Endothelial cell of umbilical vein (primary cell): ENCODE measurements at regions not wholly inside any gene's neighbourhood (a gene's known extent, or its start where the extent isn't known, plus 50 kb on each side); places are given as distances from the start of the nearest gene placed in this dataset.

Experiments
- BruUV-seq: library from RNA; stranded (reverse); fragments of 400-500 nt; replicated peaks from 2 replicates; lab custom pipeline; 2021; lab: Mats Ljungman, UMichigan
- CTCF ChIA-PET: fragments of 300-600, 350-600 bp; sonication (Branson Sonifier 250); formaldehyde crosslinking; loops from one replicate; lab custom pipeline; 2021; ENCODE audit warnings: antibody characterized with exemption, inconsistent platforms; lab: Charles Lee
- POLR2A ChIA-PET: fragments of 300-600, 350-600 bp; sonication (Branson Sonifier 250); formaldehyde crosslinking; loops from one replicate; lab custom pipeline; 2021; ENCODE audit warnings: antibody characterized with exemption, inconsistent platforms; lab: Charles Lee
- DNase-seq: peaks from one replicate; pipeline ENCODE4 v3.0.0-alpha.2; 2011; ENCODE audit warnings: low read depth, low spot score
- FAIRE-seq: peaks from 2 replicates; lab custom pipeline; 2011; peaks lifted over from hg19 to GRCh38; lab: Jason Lieb, UNC
- H2AFZ ChIP-seq: 2 replicates; pipeline ENCODE4 v1.6.0; 2012; ENCODE audit warnings: low read depth, low read length, control low read depth, inconsistent platforms
- H3K27ac ChIP-seq: 2 replicates; pipeline ENCODE4 v1.5.1; 2011; ENCODE audit warnings: low read depth, mild to moderate bottlenecking, control low read depth, low read length, moderate library complexity; ENCODE audit not compliant: insufficient read depth
- H3K27me3 ChIP-seq, 2 experiments: 2 replicates each; pipeline versions ENCODE4 v1.6.0 to v1.6.1; 2011; ENCODE audit warnings: low read length in 2 of 2, mixed read lengths in 1 of 2; ENCODE audit not compliant: control insufficient read depth in 2 of 2, insufficient read depth in 2 of 2
- H3K36me3 ChIP-seq, 2 experiments: 2 replicates in 1 of 2; 3 replicates in 1 of 2; pipeline ENCODE4 v1.5.1; 2011; ENCODE audit warnings: low read length in 2 of 2, mild to moderate bottlenecking in 1 of 2, moderate library complexity in 1 of 2; ENCODE audit not compliant: control insufficient read depth in 2 of 2, insufficient read depth in 2 of 2; ENCODE audit errors: extremely low read depth in 1 of 2
- H3K4me1 ChIP-seq: 3 replicates; pipeline ENCODE4 v1.5.1; 2011; ENCODE audit warnings: mild to moderate bottlenecking, low read length; ENCODE audit not compliant: control insufficient read depth, insufficient read depth; ENCODE audit errors: extremely low read depth
- H3K4me2 ChIP-seq: 2 replicates; pipeline ENCODE4 v1.6.1; 2011; ENCODE audit warnings: low read length, control low read depth, mixed read lengths; ENCODE audit not compliant: insufficient read depth
- H3K4me3 ChIP-seq, 3 experiments: fragments of 200-600 bp in 1 of 3; sonication (generic), shearing (Covaris generic) in 1 of 3; replicated peaks in 1 of 3; 2 replicates each; pipeline ENCODE4 v1.5.1; 2011 to 2016; ENCODE audit warnings: control low read depth in 3 of 3, low read length in 3 of 3, mild to moderate bottlenecking in 2 of 3, inconsistent platforms in 1 of 3, low read depth in 1 of 3, moderate library complexity in 1 of 3; ENCODE audit not compliant: insufficient read depth in 1 of 3
- H3K79me2 ChIP-seq: 2 replicates; pipeline ENCODE4 v1.6.0; 2012; ENCODE audit warnings: low read length, inconsistent platforms; ENCODE audit not compliant: control insufficient read depth, insufficient read depth
- H3K9ac ChIP-seq: replicated peaks from 2 replicates; pipeline ENCODE3; 2011; ENCODE audit warnings: low read length, control low read depth; ENCODE audit not compliant: insufficient read depth; ENCODE audit errors: extremely low read depth
- H3K9me1 ChIP-seq: replicated peaks from 3 replicates; pipeline ENCODE4 v1.6.0; 2011; ENCODE audit warnings: mild to moderate bottlenecking, low read length; ENCODE audit not compliant: control insufficient read depth, insufficient read depth; ENCODE audit errors: extremely low read depth
- H3K9me3 ChIP-seq: replicated peaks from 2 replicates; pipeline ENCODE4 v1.5.1; 2012; ENCODE audit warnings: low read length, inconsistent platforms; ENCODE audit not compliant: control insufficient read depth, insufficient read depth
- H4K20me1 ChIP-seq: replicated peaks from 2 replicates; pipeline ENCODE3; 2011; ENCODE audit warnings: mild to moderate bottlenecking, low read length; ENCODE audit not compliant: control insufficient read depth, insufficient read depth; ENCODE audit errors: extremely low read depth
- EZH2 ChIP-seq: IDR thresholded peaks from 2 replicates; pipeline ENCODE4 v1.6.1; 2012; ENCODE audit warnings: borderline replicate concordance, low read depth, mild to moderate bottlenecking, moderate library complexity, low read length, inconsistent platforms; ENCODE audit not compliant: severe bottlenecking
- FOS ChIP-seq: IDR thresholded peaks from 2 replicates; pipeline ENCODE4 v1.6.1; 2011; ENCODE audit warnings: mild to moderate bottlenecking, low read length, moderate library complexity, borderline replicate concordance; ENCODE audit not compliant: insufficient read depth
- GATA2 ChIP-seq: IDR thresholded peaks from 2 replicates; pipeline ENCODE4 v1.7.0; 2011; ENCODE audit warnings: low read depth, mild to moderate bottlenecking, moderate library complexity, mixed read lengths, low read length; ENCODE audit not compliant: insufficient read length, insufficient read depth
- JUN ChIP-seq: IDR thresholded peaks from 2 replicates; pipeline ENCODE4 v1.6.1; 2011; ENCODE audit warnings: borderline replicate concordance, low read depth; ENCODE audit not compliant: insufficient read length, insufficient read depth
- MAX ChIP-seq: IDR thresholded peaks from 2 replicates; pipeline ENCODE4 v1.6.1; 2011; ENCODE audit not compliant: insufficient read depth, insufficient read length
- MYC ChIP-seq: IDR thresholded peaks from one replicate; pipeline ENCODE4 v1.6.1; 2011; ENCODE audit warnings: mild to moderate bottlenecking, low read depth, low read length
- POLR2A ChIP-seq: IDR thresholded peaks from 2 replicates; pipeline ENCODE4 v1.6.1; 2012; ENCODE audit warnings: low read depth, mild to moderate bottlenecking, control low read depth, low read length
- POLR2AphosphoS5 ChIP-seq: IDR thresholded peaks from 2 replicates; pipeline ENCODE4 v1.6.1; 2012; ENCODE audit warnings: low read depth, mild to moderate bottlenecking, control low read depth, low read length, moderate library complexity; ENCODE audit not compliant: insufficient read depth
- dilution Hi-C: fragments of 300-500 bp; cut with MboI; formaldehyde crosslinking; loops from one replicate; pipeline ENCODE4 v1.15.0; 2019; ENCODE audit warnings: low sequenced_read_pairs; ENCODE audit not compliant: extremely low pct_ligation_motif_present
- intact Hi-C: fragments of 100-400 bp; cut with micrococcal nuclease; formaldehyde crosslinking; loops from one replicate; pipeline ENCODE4 v1.10.0; 2022
- TF ChIP-seq, protein P1 (sequence below), 2 donors: IDR thresholded peaks; 1 replicate in 1 of 2; 2 replicates in 1 of 2; pipeline ENCODE4 v1.5.1; 2011; ENCODE audit warnings: low read length in 2 of 2, mild to moderate bottlenecking in 2 of 2, moderate library complexity in 2 of 2, control low read depth in 1 of 2, inconsistent platforms in 1 of 2, low read depth in 1 of 2; ENCODE audit not compliant: insufficient read depth in 1 of 2; ENCODE audit errors: extremely low read depth in 1 of 2

- DNase-seq: no peak
- H3K79me2 ChIP-seq: no peaks in the 10 kb centered on the region
- H3K9ac ChIP-seq: no peak overlapping the region
- dilution Hi-C loops: no loop called here
- no peaks in the 10 kb centered on the region for H4K20me1 ChIP-seq
- no TSS peak for BruUV-seq
- no peak overlapping the region for H3K27ac ChIP-seq
- no peak overlapping the region for H2AFZ ChIP-seq
- no peaks in the 10 kb centered on the region for H3K36me3 ChIP-seq
- POLR2A ChIA-PET: no interaction called here
- TF ChIP-seq, protein P1, sequence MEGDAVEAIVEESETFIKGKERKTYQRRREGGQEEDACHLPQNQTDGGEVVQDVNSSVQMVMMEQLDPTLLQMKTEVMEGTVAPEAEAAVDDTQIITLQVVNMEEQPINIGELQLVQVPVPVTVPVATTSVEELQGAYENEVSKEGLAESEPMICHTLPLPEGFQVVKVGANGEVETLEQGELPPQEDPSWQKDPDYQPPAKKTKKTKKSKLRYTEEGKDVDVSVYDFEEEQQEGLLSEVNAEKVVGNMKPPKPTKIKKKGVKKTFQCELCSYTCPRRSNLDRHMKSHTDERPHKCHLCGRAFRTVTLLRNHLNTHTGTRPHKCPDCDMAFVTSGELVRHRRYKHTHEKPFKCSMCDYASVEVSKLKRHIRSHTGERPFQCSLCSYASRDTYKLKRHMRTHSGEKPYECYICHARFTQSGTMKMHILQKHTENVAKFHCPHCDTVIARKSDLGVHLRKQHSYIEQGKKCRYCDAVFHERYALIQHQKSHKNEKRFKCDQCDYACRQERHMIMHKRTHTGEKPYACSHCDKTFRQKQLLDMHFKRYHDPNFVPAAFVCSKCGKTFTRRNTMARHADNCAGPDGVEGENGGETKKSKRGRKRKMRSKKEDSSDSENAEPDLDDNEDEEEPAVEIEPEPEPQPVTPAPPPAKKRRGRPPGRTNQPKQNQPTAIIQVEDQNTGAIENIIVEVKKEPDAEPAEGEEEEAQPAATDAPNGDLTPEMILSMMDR (IDR thresholded peaks at IDR 0.05; ENCODE audit: extremely low read depth in 1 of 2, insufficient read depth in 1 of 2, low read depth in 1 of 2, low read length in 2 of 2): no peak
- TF ChIP-seq EZH2 (no peak), GATA2 (no peak), JUN (no peak), POLR2A (no peak), POLR2AphosphoS5 (no peak), FOS (no peak), MYC (no peak), MAX (no peak)
- H3K9me1 ChIP-seq: no peaks in the 10 kb centered on the region
- no peaks in the 10 kb centered on the region for H3K27me3 ChIP-seq
- H3K4me3 ChIP-seq: no peak overlapping the region
- FAIRE-seq: no peak
- intact Hi-C loops: no loop called here
- CTCF ChIA-PET: no interaction called here
- peaks cover 4% of the 10 kb centered on the region for H3K9me3 ChIP-seq
- no peaks in the 10 kb centered on the region for H3K4me1 ChIP-seq
- no peak overlapping the region for H3K4me2 ChIP-seq
Measured at GRCh38 chr4:131447883-131448282, 1701.2 kb upstream of the PCDH10 start.
